Endothelial cell of umbilical vein (primary cell): ENCODE measurements at regions not wholly inside any gene's neighbourhood (a gene's known extent, or its start where the extent isn't known, plus 50 kb on each side); places are given as distances from the start of the nearest gene placed in this dataset.

Experiments
- BruUV-seq: library from RNA; stranded (reverse); fragments of 400-500 nt; replicated peaks from 2 replicates; lab custom pipeline; 2021; lab: Mats Ljungman, UMichigan
- CTCF ChIA-PET: fragments of 300-600, 350-600 bp; sonication (Branson Sonifier 250); formaldehyde crosslinking; loops from one replicate; lab custom pipeline; 2021; ENCODE audit warnings: antibody characterized with exemption, inconsistent platforms; lab: Charles Lee
- POLR2A ChIA-PET: fragments of 300-600, 350-600 bp; sonication (Branson Sonifier 250); formaldehyde crosslinking; loops from one replicate; lab custom pipeline; 2021; ENCODE audit warnings: antibody characterized with exemption, inconsistent platforms; lab: Charles Lee
- DNase-seq: peaks from one replicate; pipeline ENCODE4 v3.0.0-alpha.2; 2011; ENCODE audit warnings: low read depth, low spot score
- FAIRE-seq: peaks from 2 replicates; lab custom pipeline; 2011; peaks lifted over from hg19 to GRCh38; lab: Jason Lieb, UNC
- H2AFZ ChIP-seq: 2 replicates; pipeline ENCODE4 v1.6.0; 2012; ENCODE audit warnings: low read depth, low read length, control low read depth, inconsistent platforms
- H3K27ac ChIP-seq: 2 replicates; pipeline ENCODE4 v1.5.1; 2011; ENCODE audit warnings: low read depth, mild to moderate bottlenecking, control low read depth, low read length, moderate library complexity; ENCODE audit not compliant: insufficient read depth
- H3K27me3 ChIP-seq, 2 experiments: 2 replicates each; pipeline versions ENCODE4 v1.6.0 to v1.6.1; 2011; ENCODE audit warnings: low read length in 2 of 2, mixed read lengths in 1 of 2; ENCODE audit not compliant: control insufficient read depth in 2 of 2, insufficient read depth in 2 of 2
- H3K36me3 ChIP-seq, 2 experiments: 2 replicates in 1 of 2; 3 replicates in 1 of 2; pipeline ENCODE4 v1.5.1; 2011; ENCODE audit warnings: low read length in 2 of 2, mild to moderate bottlenecking in 1 of 2, moderate library complexity in 1 of 2; ENCODE audit not compliant: control insufficient read depth in 2 of 2, insufficient read depth in 2 of 2; ENCODE audit errors: extremely low read depth in 1 of 2
- H3K4me1 ChIP-seq: 3 replicates; pipeline ENCODE4 v1.5.1; 2011; ENCODE audit warnings: mild to moderate bottlenecking, low read length; ENCODE audit not compliant: control insufficient read depth, insufficient read depth; ENCODE audit errors: extremely low read depth
- H3K4me2 ChIP-seq: 2 replicates; pipeline ENCODE4 v1.6.1; 2011; ENCODE audit warnings: low read length, control low read depth, mixed read lengths; ENCODE audit not compliant: insufficient read depth
- H3K4me3 ChIP-seq, 3 experiments: fragments of 200-600 bp in 1 of 3; sonication (generic), shearing (Covaris generic) in 1 of 3; replicated peaks in 1 of 3; 2 replicates each; pipeline ENCODE4 v1.5.1; 2011 to 2016; ENCODE audit warnings: control low read depth in 3 of 3, low read length in 3 of 3, mild to moderate bottlenecking in 2 of 3, inconsistent platforms in 1 of 3, low read depth in 1 of 3, moderate library complexity in 1 of 3; ENCODE audit not compliant: insufficient read depth in 1 of 3
- H3K79me2 ChIP-seq: 2 replicates; pipeline ENCODE4 v1.6.0; 2012; ENCODE audit warnings: low read length, inconsistent platforms; ENCODE audit not compliant: control insufficient read depth, insufficient read depth
- H3K9ac ChIP-seq: replicated peaks from 2 replicates; pipeline ENCODE3; 2011; ENCODE audit warnings: low read length, control low read depth; ENCODE audit not compliant: insufficient read depth; ENCODE audit errors: extremely low read depth
- H3K9me1 ChIP-seq: replicated peaks from 3 replicates; pipeline ENCODE4 v1.6.0; 2011; ENCODE audit warnings: mild to moderate bottlenecking, low read length; ENCODE audit not compliant: control insufficient read depth, insufficient read depth; ENCODE audit errors: extremely low read depth
- H3K9me3 ChIP-seq: replicated peaks from 2 replicates; pipeline ENCODE4 v1.5.1; 2012; ENCODE audit warnings: low read length, inconsistent platforms; ENCODE audit not compliant: control insufficient read depth, insufficient read depth
- H4K20me1 ChIP-seq: replicated peaks from 2 replicates; pipeline ENCODE3; 2011; ENCODE audit warnings: mild to moderate bottlenecking, low read length; ENCODE audit not compliant: control insufficient read depth, insufficient read depth; ENCODE audit errors: extremely low read depth
- EZH2 ChIP-seq: IDR thresholded peaks from 2 replicates; pipeline ENCODE4 v1.6.1; 2012; ENCODE audit warnings: borderline replicate concordance, low read depth, mild to moderate bottlenecking, moderate library complexity, low read length, inconsistent platforms; ENCODE audit not compliant: severe bottlenecking
- FOS ChIP-seq: IDR thresholded peaks from 2 replicates; pipeline ENCODE4 v1.6.1; 2011; ENCODE audit warnings: mild to moderate bottlenecking, low read length, moderate library complexity, borderline replicate concordance; ENCODE audit not compliant: insufficient read depth
- GATA2 ChIP-seq: IDR thresholded peaks from 2 replicates; pipeline ENCODE4 v1.7.0; 2011; ENCODE audit warnings: low read depth, mild to moderate bottlenecking, moderate library complexity, mixed read lengths, low read length; ENCODE audit not compliant: insufficient read length, insufficient read depth
- JUN ChIP-seq: IDR thresholded peaks from 2 replicates; pipeline ENCODE4 v1.6.1; 2011; ENCODE audit warnings: borderline replicate concordance, low read depth; ENCODE audit not compliant: insufficient read length, insufficient read depth
- MAX ChIP-seq: IDR thresholded peaks from 2 replicates; pipeline ENCODE4 v1.6.1; 2011; ENCODE audit not compliant: insufficient read depth, insufficient read length
- POLR2A ChIP-seq: IDR thresholded peaks from 2 replicates; pipeline ENCODE4 v1.6.1; 2012; ENCODE audit warnings: low read depth, mild to moderate bottlenecking, control low read depth, low read length
- POLR2AphosphoS5 ChIP-seq: IDR thresholded peaks from 2 replicates; pipeline ENCODE4 v1.6.1; 2012; ENCODE audit warnings: low read depth, mild to moderate bottlenecking, control low read depth, low read length, moderate library complexity; ENCODE audit not compliant: insufficient read depth
- dilution Hi-C: fragments of 300-500 bp; cut with MboI; formaldehyde crosslinking; loops from one replicate; pipeline ENCODE4 v1.15.0; 2019; ENCODE audit warnings: low sequenced_read_pairs; ENCODE audit not compliant: extremely low pct_ligation_motif_present
- intact Hi-C: fragments of 100-400 bp; cut with micrococcal nuclease; formaldehyde crosslinking; loops from one replicate; pipeline ENCODE4 v1.10.0; 2022
- TF ChIP-seq, protein P1 (sequence below), 2 donors: IDR thresholded peaks; 1 replicate in 1 of 2; 2 replicates in 1 of 2; pipeline ENCODE4 v1.5.1; 2011; ENCODE audit warnings: low read length in 2 of 2, mild to moderate bottlenecking in 2 of 2, moderate library complexity in 2 of 2, control low read depth in 1 of 2, inconsistent platforms in 1 of 2, low read depth in 1 of 2; ENCODE audit not compliant: insufficient read depth in 1 of 2; ENCODE audit errors: extremely low read depth in 1 of 2

- BruUV-seq = no TSS peak
- FAIRE-seq (no peak), DNase-seq (no peak)
- H3K4me2 ChIP-seq = no peak overlapping the region
- dilution Hi-C loops (no loop called here), intact Hi-C loops (no loop called here)
- H3K4me1 ChIP-seq = no peaks in the 10 kb centered on the region
- no peaks in the 10 kb centered on the region for H3K79me2 ChIP-seq
- no peak overlapping the region for H3K9ac ChIP-seq
- H3K9me1 ChIP-seq = no peaks in the 10 kb centered on the region
- no peaks in the 10 kb centered on the region for H3K36me3 ChIP-seq
- H3K4me3 ChIP-seq = no peak overlapping the region
- H3K27ac ChIP-seq = no peak overlapping the region
- ChIA-PET CTCF (interaction anchor here (0.7 to 2.7 kb wide), 5 partner anchors 17 to 206 kb away, joined by 3 to 9 read pairs (median 7); no protein-coding TSS in a partner anchor), POLR2A (no interaction called here)
- no peaks in the 10 kb centered on the region for H3K9me3 ChIP-seq
- no peak overlapping the region for H2AFZ ChIP-seq
- TF ChIP-seq FOS (no peak), JUN (no peak), GATA2 (no peak), EZH2 (no peak), POLR2A (no peak), POLR2AphosphoS5 (no peak), MAX (no peak)
- TF ChIP-seq, protein P1, sequence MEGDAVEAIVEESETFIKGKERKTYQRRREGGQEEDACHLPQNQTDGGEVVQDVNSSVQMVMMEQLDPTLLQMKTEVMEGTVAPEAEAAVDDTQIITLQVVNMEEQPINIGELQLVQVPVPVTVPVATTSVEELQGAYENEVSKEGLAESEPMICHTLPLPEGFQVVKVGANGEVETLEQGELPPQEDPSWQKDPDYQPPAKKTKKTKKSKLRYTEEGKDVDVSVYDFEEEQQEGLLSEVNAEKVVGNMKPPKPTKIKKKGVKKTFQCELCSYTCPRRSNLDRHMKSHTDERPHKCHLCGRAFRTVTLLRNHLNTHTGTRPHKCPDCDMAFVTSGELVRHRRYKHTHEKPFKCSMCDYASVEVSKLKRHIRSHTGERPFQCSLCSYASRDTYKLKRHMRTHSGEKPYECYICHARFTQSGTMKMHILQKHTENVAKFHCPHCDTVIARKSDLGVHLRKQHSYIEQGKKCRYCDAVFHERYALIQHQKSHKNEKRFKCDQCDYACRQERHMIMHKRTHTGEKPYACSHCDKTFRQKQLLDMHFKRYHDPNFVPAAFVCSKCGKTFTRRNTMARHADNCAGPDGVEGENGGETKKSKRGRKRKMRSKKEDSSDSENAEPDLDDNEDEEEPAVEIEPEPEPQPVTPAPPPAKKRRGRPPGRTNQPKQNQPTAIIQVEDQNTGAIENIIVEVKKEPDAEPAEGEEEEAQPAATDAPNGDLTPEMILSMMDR (IDR thresholded peaks at IDR 0.05; ENCODE audit: extremely low read depth in 1 of 2, insufficient read depth in 1 of 2, low read depth in 1 of 2, low read length in 2 of 2) = no peak
- H3K27me3 ChIP-seq = peaks cover 0 to 4% of the 10 kb centered on the region in 2 experiments
- no peaks in the 10 kb centered on the region for H4K20me1 ChIP-seq
Observed at GRCh38 chr1:9472386-9473031, 66.8 kb upstream of the SLC25A33 start.
